HG03066 (cell line): ENCODE measurements at regions not wholly inside any gene's neighbourhood (a gene's known extent, or its start where the extent isn't known, plus 50 kb on each side); places are given as distances from the start of the nearest gene placed in this dataset.
"Not testable (repeated sequence)": the region's sequence is repeated elsewhere in the genome, so short reads cannot be mapped to it uniquely, and the experiment has no call there.

Experiments used
- ATAC-seq: cut with Tn5 transposase; IDR thresholded peaks from one replicate; pipeline ENCODE4 v1.9.1; 2021; ENCODE audit warnings: low read depth; ENCODE audit not compliant: unreplicated experiment

DNA sequence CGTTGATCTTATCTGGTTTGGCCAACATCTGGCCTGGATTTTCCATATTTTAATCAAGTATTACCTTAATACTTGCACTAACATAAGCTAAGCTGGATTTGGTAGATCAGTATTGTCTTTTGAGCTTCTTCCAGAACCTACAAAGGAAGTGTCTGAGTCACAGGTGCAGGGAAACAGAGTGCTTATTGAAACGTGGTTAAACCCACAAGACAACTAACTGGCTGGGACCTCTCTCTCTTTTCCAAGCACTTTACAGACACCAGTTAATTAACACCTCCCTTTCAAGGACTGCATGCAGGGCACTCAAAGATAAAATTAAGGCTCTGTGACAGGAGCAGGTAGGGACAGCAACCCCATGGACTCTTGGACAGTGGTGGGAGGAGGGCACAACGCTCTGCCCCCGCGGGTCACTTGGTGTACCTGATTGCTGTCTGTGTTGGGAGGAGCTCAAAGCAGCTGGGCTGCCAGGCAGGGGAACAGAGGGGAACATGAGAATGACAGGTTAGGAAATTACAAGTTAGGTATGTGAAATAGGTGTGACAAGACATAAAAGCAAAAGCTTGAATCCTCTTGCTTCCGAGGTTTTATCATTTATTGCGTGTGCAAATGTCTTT lies 133.7 kb upstream of the MON1B start:
- ATAC-seq = no peak

DNA sequence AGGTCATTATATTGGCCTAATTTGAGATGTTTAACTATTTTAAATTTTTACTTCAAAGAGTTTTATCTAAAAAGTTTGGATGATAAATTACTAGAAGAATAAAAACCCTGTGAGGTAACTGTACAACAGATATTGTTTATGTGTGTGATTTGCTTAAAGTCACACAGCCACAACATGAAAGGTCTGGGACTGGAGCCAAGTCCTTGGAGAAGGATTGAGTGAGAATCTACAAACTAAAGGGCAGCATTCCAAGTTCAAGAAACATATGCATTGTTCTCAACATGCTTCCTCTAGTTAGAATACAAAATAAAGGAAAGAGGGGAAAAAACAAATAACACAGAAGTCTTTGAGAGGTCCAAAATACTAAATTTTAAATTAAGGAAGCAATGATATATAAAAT lies 131.5 kb upstream of the MON1B start:
- no peak for ATAC-seq

DNA sequence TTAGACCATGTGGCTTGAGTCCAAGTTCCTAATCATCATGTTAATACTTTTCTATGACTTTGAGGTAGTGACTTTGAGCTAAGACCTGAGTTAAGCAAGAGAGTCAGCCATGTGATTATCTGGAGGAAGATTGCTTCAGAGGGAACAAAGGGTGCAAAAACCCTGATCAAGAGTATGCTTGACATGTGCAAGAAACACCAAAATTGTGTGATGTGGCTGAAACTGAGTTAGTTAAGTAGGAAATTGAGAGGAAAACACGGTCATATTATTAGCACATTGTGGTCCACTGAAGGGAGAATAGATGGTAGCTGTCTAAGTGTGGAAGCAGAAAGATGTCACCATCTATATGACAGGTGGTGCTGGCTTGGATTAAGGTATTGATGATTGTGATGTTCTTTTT lies 130.4 kb upstream of the MON1B start:
- no peak for ATAC-seq

DNA sequence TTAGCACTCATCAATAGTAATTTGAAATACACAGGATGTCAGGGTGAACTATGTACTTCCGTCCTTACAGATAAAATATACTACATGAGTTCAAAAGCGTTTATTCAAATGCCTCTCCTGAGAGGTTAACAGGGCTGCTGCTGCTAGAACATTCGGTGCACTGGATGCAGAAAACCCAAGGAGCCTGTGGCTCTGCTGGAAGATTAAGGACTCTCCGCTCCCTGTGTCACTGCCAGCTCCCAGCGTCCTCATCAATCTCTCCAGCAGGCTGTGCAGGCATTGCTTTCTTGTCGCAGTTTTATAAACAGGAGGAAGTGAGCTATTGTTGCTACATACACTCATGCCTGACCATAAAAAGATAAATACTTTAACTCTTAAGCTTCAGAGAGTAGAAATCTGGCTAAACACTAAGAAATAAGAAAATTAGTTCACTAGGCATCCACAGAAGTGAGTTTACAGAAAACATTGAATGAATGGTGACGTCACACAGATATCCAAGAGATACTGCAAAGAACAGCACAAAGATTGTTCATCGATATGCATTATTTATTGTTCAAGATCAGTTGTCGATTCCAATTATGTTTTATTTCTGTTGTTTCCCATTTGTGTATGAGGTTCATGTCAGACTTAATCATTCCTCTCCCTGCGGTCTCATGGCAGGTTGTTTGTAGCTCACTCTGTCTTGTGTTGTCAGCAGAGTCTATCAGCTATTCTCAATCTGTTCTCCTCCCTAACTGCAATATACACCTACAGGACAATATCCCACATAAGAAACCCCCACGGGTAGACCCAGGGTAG lies 127.9 kb upstream of the MON1B start:
- ATAC-seq = no peak

DNA sequence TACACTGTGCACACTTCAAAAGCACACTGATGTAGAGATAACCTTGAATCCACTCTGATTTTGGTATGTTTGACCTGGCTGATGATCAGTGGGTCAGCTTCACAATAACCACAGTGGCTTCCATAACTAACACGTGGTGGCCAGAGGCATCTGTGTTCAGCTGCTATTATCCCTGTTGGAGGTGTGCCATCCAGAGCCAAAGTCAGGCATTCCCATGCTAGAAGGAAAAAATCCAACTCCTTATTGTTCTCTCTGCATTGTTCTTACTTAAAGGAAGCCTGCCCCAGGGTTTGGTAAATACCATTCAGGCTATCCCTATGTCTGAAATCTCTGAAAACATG lies 127.3 kb upstream of the MON1B start:
- no peak for ATAC-seq

DNA sequence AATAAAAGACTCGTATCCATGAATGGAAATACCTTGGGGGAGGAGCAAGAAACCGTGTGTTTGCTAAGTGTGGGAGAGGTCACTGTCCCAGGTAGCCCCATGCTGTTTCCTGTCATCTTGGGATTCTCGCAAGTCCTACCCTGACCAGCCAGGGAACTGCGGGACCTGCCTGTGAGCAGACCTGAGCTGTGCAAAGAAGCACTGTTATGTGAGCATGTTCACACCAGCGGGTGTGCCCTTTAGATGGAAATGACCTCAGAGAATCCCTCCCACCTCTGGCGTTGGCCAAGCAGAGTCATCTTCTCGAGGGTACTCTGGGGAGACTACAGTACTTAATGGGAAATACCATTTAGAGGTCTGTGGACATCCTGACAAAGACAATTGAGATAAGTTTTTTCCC lies 127.0 kb upstream of the MON1B start:
- ATAC-seq = no peak

- no peak for ATAC-seq
Measured at GRCh38 chr16:77066896-77067496, 124.0 kb upstream of the MON1B start.

DNA sequence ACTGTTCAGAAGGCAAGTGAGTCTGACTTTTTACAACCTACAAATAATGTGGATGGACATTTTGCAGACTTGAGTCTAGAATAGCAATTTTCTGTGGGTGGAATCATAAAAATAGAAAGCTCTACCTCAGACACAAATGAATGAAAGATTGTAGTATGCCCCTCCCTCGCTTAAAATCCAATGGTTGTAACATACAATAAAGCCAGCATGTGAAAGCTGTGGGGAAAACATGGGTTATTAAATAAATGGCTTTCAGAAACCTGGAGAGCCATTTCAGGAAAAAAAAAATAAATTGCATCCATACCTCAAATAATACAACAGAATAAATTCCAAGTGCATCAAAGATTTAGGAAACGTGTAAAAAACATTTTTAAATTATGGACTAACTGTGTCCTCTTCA lies 123.1 kb upstream of the MON1B start:
- ATAC-seq = no peak

- ATAC-seq = no peak
Measured at GRCh38 chr16:77068402-77068801, 122.6 kb upstream of the MON1B start.

DNA sequence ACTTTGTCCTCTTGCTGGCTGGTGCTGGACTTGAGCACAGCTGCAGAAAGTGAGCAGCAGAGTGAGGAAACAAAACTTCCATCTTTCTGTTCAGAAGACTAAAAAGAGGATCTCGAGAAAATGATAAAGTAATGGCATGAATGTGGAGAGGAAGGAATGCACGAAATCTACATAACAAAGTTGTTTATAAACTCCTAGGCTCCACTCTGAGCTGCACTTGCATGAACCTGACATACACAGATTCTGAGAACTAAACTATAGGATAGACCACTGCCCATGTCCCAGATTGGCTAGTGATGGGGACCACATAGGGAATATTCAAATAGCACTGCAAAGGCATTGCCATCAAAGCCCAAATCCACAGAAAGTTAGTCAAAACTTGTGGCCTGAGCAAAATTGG lies 121.1 kb upstream of the MON1B start:
- no peak for ATAC-seq

DNA sequence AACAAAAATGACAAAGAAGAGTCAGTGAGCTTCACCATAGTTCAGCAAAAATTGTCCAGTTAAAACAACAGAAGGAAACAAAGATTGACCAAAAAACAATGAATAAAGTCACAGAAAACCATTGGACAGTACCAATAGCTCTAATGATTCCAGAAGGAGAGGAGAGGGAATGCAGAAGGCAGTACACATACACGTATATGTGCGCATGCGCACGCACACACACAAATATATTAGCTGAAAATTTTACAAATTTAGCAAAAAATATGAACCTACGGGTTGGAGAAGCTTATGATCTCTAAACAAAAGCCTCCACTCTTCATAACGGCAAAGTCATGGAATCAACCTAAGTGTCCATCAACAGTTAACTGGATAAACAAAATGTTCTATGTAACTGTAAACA lies 120.3 kb upstream of the MON1B start:
- ATAC-seq = no peak

DNA sequence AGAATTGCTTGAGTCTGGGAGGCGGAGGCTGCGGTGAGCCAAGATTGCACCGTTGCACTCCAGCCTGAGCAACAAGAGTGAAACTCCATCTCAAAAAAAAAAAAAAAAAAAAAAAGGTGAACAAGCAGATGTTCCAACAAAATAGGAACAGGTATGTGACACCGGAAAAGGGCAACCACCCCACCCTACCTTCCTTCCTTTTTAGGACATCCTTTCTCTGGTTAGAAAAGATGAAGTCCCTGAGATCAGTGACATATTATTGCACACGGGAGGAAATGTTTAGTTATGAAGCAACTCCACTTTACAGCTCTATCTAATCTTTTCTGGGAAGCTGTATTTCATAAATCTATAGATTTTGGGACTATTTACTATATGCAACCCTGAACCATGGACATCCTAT lies 114.2 kb upstream of the MON1B start:
- no peak for ATAC-seq

- no peak for ATAC-seq
Measured at GRCh38 chr16:77077256-77077922, 113.6 kb upstream of the MON1B start.

DNA sequence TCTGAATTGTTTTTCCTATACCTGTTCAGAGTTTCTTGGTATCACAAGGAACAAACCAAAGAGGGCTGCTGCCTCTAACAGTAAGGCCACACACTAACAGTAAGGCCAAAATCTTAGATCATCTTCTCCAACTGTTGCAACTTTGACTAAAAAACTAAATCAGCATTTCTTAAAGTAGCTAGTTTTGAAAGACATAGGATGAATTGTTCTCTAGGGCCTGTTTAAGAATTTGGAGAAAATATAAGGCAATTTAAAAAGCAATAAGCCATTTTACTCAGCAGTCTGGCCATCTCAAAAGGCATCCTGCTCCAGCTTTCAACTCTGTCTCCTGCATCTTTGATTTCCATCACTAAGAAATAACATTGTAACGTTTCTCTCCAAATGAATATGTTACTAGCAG lies 105.0 kb upstream of the MON1B start:
- no peak for ATAC-seq

DNA sequence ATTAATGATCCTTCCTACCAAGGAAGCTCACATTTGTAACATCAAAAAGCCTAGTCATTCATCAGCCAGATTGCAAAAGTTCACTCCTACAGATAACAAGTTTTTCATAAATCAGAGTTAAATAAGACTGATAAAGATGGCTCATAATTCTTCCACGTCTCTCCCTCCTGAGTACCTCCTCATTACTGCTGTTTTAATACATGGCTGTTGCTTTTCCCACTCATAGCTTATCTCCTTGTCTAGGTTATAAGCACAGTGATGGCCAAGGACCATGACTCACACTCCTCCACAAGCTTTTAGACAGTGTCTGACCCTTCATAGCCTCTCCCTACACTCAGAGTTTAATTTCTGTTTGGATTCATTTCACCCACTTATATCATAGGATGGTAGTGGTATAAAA lies 100.9 kb upstream of the MON1B start:
- no peak for ATAC-seq

DNA sequence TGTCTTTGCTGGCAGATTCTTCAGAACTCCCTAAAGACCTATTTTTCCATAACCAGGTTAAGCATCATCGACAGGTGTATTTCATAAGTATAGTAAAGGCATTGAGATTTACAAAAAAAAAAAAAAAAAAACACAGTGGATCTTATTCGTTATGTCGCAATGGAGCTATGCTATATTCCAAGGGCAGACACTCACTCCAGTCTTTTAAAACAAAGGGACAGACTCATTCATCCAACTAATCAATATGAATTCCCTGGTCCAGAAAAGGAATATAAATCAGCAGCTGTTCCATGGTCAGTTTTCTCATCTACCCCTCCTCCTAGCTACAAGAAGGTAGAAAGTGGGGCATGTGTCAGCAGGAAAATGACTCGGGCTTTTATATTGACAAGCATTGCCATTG lies 97.7 kb upstream of the MON1B start:
- ATAC-seq = no peak

- ATAC-seq = no peak
Measured at GRCh38 chr16:77093999-77094398, 97.0 kb upstream of the MON1B start.

DNA sequence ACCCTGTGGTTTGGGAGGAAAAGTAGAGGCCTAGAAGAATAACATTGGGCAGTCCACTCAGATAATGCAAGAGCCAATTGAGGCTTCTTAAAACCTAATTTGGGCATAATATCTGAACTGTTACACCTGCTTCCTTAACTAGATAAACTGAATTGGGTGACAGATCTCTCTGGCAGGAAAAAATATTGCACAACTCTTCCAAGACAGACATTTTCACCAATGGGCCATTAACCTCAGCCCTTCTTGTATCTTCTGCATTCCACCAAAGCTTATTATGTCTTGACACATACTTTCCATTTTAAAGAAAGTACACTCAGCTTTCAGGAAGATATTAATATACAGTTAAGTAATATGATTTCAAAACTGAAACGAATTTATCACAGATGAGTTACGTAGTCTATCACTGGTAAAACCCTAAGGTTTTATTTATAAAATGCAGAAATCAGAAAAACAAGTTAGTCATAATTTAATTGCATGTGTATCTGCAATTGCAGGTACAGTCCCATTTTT lies 79.9 kb upstream of the MON1B start:
- ATAC-seq = no peak

DNA sequence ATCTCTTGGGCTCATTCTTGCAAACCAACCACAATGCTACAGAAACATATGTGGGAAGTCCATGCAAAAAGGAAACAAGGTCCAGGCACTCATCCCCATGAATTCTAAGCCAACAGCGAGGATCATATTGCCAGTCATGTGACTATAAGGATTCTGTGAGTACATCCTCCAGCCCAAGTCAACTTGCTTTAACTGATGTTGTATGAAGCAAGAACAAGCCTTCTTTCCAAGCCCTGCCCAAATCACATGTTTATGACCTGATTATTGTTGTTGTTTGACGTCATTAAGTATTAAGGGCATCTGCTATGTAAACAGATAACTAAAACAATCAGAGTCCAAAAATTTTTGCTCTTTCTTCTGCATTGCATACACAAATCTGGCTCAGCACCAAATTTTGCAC lies 78.2 kb upstream of the MON1B start:
- no peak for ATAC-seq

DNA sequence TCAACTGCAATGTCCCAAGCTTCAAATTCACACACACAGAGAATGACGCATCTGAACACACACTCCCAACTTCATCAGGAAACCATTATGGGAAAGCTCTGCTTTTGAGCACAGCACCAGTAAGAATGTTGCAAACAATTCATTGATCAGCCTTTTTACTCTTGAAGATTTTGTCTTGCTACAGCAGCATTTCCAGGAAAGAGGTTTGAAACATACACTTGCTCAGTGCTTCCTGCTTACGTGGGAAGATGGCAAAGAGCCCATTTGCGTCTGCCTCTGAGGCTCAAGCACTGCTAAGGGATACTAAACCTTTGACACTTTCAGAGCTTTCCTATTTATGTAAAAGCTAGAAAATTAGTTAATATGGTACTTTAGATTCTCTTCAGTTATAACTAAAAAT lies 77.2 kb upstream of the MON1B start:
- no peak for ATAC-seq

GRCh38 chr16:77114361-77114760 lies 76.6 kb upstream of the MON1B start:
- not testable (repeated sequence) for ATAC-seq
